ENCODE measurements at regions not wholly inside any gene's neighbourhood (a gene's known extent, or its start where the extent isn't known, plus 50 kb on each side); places are given as distances from the start of the nearest gene placed in this dataset.

DNA sequence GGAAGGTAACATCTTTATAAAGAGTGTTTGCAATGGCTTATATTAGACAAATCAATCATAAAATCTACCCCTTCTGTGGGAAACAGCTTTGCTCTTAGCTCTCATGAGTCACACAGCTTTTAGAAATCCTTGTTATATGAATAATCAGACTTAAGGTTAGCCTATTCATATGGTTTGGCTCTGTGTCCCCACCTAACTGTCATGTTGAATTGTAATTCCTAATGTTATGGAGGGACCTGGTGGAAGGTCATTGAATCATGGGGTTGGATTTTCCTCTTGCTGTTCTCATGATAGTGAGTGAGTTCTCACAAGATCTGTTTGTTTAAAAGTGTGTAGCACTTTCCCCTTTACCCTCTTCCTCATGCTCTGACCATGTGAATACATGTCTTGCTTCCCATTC is 704.2 kb upstream of the KLHL1 start:
- Histone ChIP-seq H2BK12ac (ENCODE audit: insufficient read length, low read depth, low read length) (no peak overlapping the region), H3K23ac (ENCODE audit: insufficient read length, low read depth, low read length) (no peak overlapping the region), H3K9ac (ENCODE audit: extremely low read depth, insufficient read length, low read length) (no peak overlapping the region), H3K27ac (ENCODE audit: insufficient read length, low read depth, low read length) (no peak overlapping the region), H3K27me3 (ENCODE audit: insufficient read depth, low read length) (no peaks in the 10 kb centered on the region), H2AFZ (ENCODE audit: low read length) (no peak overlapping the region), H3K4ac (ENCODE audit: low read depth, low read length) (no peak overlapping the region), H2AK5ac (ENCODE audit: insufficient read length, low read length) (no peak overlapping the region), H3T11ph (ENCODE audit: low read length) (no peak overlapping the region), H3K79me2 (ENCODE audit: insufficient read depth, low read length) (no peaks in the 10 kb centered on the region), H3K9me3 (ENCODE audit: control insufficient read depth, low read depth, low read length) (no peaks in the 10 kb centered on the region), H2BK120ac (ENCODE audit: low read depth, low read length, poor library complexity, severe bottlenecking) (no peak overlapping the region), H3K79me1 (ENCODE audit: insufficient read depth, low read depth, low read length, poor library complexity, severe bottlenecking) (no peaks in the 10 kb centered on the region), H2BK5ac (ENCODE audit: insufficient read length, low read length) (no peak overlapping the region), H2BK15ac (ENCODE audit: low read depth, low read length) (no peak overlapping the region), H4K20me1 (ENCODE audit: control insufficient read depth, insufficient read depth, insufficient read length) (no peaks in the 10 kb centered on the region), H3K14ac (ENCODE audit: insufficient read depth, low read length) (no peak overlapping the region), H3K4me1 (ENCODE audit: insufficient read depth, low read length) (no peaks in the 10 kb centered on the region; the same call in 1 of the 2 replicates), H3K23me2 (ENCODE audit: insufficient read length, low read depth, low read length, poor library complexity, severe bottlenecking) (no peaks in the 10 kb centered on the region), H4K91ac (ENCODE audit: insufficient read length, low read depth, low read length) (no peak overlapping the region), H3K18ac (ENCODE audit: insufficient read length, low read depth, low read length) (no peak overlapping the region), H4K8ac (replicated peaks; ENCODE audit: insufficient read length, low read depth, low read length) (no peak overlapping the region), H2BK20ac (ENCODE audit: low read depth, low read length, poor library complexity, severe bottlenecking) (no peak overlapping the region), H3K56ac (ENCODE audit: insufficient read length, low read depth, low read length) (no peak overlapping the region), H4K5ac (ENCODE audit: insufficient read length, low read depth, low read length) (no peak overlapping the region), H3K4me2 (ENCODE audit: insufficient read depth, insufficient read length, low read length) (no peak overlapping the region)
- Mint-ChIP-seq H3K4me1 (peaks cover 22 to 28% of the 10 kb centered on the region in 2 experiments), H3K27ac (no peak overlapping the region), H3K9me3 (peaks cover 16 to 18% of the 10 kb centered on the region in 2 experiments), H3K36me3 (ENCODE audit: insufficient read depth in 1 of 3, low read depth in 3 of 3) (peaks cover 10 to 37% (median 22%) of the 10 kb centered on the region in 3 experiments), H3K27me3 (ENCODE audit: low read depth) (no peaks in the 10 kb centered on the region; the same call in 1 of the 2 replicates), H3K4me3 (no peak overlapping the region)
- TF ChIP-seq, protein P1, sequence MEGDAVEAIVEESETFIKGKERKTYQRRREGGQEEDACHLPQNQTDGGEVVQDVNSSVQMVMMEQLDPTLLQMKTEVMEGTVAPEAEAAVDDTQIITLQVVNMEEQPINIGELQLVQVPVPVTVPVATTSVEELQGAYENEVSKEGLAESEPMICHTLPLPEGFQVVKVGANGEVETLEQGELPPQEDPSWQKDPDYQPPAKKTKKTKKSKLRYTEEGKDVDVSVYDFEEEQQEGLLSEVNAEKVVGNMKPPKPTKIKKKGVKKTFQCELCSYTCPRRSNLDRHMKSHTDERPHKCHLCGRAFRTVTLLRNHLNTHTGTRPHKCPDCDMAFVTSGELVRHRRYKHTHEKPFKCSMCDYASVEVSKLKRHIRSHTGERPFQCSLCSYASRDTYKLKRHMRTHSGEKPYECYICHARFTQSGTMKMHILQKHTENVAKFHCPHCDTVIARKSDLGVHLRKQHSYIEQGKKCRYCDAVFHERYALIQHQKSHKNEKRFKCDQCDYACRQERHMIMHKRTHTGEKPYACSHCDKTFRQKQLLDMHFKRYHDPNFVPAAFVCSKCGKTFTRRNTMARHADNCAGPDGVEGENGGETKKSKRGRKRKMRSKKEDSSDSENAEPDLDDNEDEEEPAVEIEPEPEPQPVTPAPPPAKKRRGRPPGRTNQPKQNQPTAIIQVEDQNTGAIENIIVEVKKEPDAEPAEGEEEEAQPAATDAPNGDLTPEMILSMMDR (conservative IDR thresholded peaks at IDR 0.05), result no peak
- no peak for DNase-seq
